HEK293T (cell line): ENCODE measurements at regions not wholly inside any gene's neighbourhood (a gene's known extent, or its start where the extent isn't known, plus 50 kb on each side); places are given as distances from the start of the nearest gene placed in this dataset.

Experiments
- ARNT ChIP-seq: fragments of 450-650 bp; IDR thresholded peaks from 2 replicates; pipeline ENCODE4 v1.6.1; 2017; ENCODE audit warnings: mild to moderate bottlenecking
- BHLHE40 ChIP-seq: fragments of 450-650 bp; IDR thresholded peaks from 2 replicates; pipeline ENCODE4 v1.6.1; 2016; ENCODE audit warnings: mild to moderate bottlenecking, moderate library complexity, borderline replicate concordance
- FOXA1 ChIP-seq: fragments of 450-650 bp; IDR thresholded peaks from 2 replicates; pipeline ENCODE4 v1.6.1; 2016; ENCODE audit warnings: mild to moderate bottlenecking
- FOXK2 ChIP-seq: fragments of 450-650 bp; IDR thresholded peaks from 2 replicates; pipeline ENCODE4 v1.6.1; 2016; ENCODE audit warnings: mild to moderate bottlenecking
- FOXM1 ChIP-seq: fragments of 450-650 bp; IDR thresholded peaks from 2 replicates; pipeline ENCODE4 v1.6.1; 2017; ENCODE audit warnings: mild to moderate bottlenecking, borderline replicate concordance
- HDGF ChIP-seq: fragments of 450-650 bp; IDR thresholded peaks from 2 replicates; pipeline ENCODE4 v1.6.1; 2017; ENCODE audit warnings: antibody characterized with exemption, borderline replicate concordance
- NFRKB ChIP-seq: fragments of 450-650 bp; IDR thresholded peaks from 2 replicates; pipeline ENCODE4 v1.6.1; 2016; ENCODE audit warnings: mild to moderate bottlenecking, moderate library complexity
- SUZ12 ChIP-seq: fragments of 450-650 bp; IDR thresholded peaks from 2 replicates; pipeline ENCODE4 v1.6.1; 2016; ENCODE audit warnings: mild to moderate bottlenecking
- TF ChIP-seq, protein P1 (sequence below): fragments of 450-650 bp; IDR thresholded peaks from 2 replicates; pipeline ENCODE4 v1.6.1; 2016

DNA sequence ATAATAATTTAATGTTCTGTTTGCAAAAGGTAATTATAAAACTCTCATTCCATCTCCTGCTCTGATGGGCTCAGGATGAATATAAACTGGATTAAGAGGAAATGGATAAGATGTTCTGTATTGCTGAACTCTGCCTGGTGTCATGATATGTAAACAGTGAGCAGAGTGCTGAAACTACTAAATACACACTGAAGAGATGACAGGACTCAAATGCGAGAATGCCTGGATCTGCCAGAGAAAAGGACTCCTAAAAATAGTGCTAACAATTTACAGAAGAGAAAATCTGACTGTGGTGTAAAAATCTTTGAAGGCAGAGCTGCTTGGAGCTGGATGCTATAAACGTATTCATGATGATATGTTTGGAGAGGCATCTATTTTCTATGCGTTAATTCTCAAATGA is 303.2 kb downstream of the RWDD3 start:
- TF ChIP-seq SUZ12 = no peak
- TF ChIP-seq HDGF = no peak
- no peak for TF ChIP-seq BHLHE40
- no peak for TF ChIP-seq FOXM1
- TF ChIP-seq FOXK2 = no peak
- no peak for TF ChIP-seq ARNT
- TF ChIP-seq NFRKB = no peak
- TF ChIP-seq, protein P1, sequence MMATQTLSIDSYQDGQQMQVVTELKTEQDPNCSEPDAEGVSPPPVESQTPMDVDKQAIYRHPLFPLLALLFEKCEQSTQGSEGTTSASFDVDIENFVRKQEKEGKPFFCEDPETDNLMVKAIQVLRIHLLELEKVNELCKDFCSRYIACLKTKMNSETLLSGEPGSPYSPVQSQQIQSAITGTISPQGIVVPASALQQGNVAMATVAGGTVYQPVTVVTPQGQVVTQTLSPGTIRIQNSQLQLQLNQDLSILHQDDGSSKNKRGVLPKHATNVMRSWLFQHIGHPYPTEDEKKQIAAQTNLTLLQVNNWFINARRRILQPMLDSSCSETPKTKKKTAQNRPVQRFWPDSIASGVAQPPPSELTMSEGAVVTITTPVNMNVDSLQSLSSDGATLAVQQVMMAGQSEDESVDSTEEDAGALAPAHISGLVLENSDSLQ = no peak
- no peak for TF ChIP-seq FOXA1
